ENCODE measurements at regions not wholly inside any gene's neighbourhood (a gene's known extent, or its start where the extent isn't known, plus 50 kb on each side); places are given as distances from the start of the nearest gene placed in this dataset.
"Not testable (repeated sequence)": the region's sequence is repeated elsewhere in the genome, so short reads cannot be mapped to it uniquely, and the experiment has no call there.

GRCh38 chr7:110387689-110388088, 703.2 kb upstream of the LRRN3 start:
- DNase-seq (ENCODE audit: low spot score): no peak

- no peak for DNase-seq (ENCODE audit: low spot score)
These were observed 702.5 kb upstream of the LRRN3 start for GRCh38 chr7:110388457-110388856.

- no peak for DNase-seq (ENCODE audit: low spot score)
These were observed 694.9 kb upstream of the LRRN3 start for GRCh38 chr7:110396021-110396420.

- no peak for DNase-seq (ENCODE audit: low spot score)
These were observed 692.8 kb upstream of the LRRN3 start for GRCh38 chr7:110397927-110398660.

GRCh38 chr7:110399421-110399820, 691.5 kb upstream of the LRRN3 start:
- no peak for DNase-seq (ENCODE audit: low spot score)

- DNase-seq (ENCODE audit: low spot score): no peak
These were observed 690.5 kb upstream of the LRRN3 start for GRCh38 chr7:110400411-110400810.

GRCh38 chr7:110407242-110407641, 683.7 kb upstream of the LRRN3 start:
- no peak for DNase-seq (ENCODE audit: low spot score)

GRCh38 chr7:110407706-110408105, 683.2 kb upstream of the LRRN3 start:
- DNase-seq (ENCODE audit: low spot score): no peak

GRCh38 chr7:110412614-110413013, 678.3 kb upstream of the LRRN3 start:
- DNase-seq (ENCODE audit: low spot score): no peak

GRCh38 chr7:110413038-110413437, 677.9 kb upstream of the LRRN3 start:
- no peak for DNase-seq (ENCODE audit: low spot score)

- DNase-seq (ENCODE audit: low spot score): no peak
These were observed 673.3 kb upstream of the LRRN3 start for GRCh38 chr7:110417611-110418010.

- DNase-seq (ENCODE audit: low spot score): no peak
These were observed 672.2 kb upstream of the LRRN3 start for GRCh38 chr7:110418659-110419280.

GRCh38 chr7:110420788-110421187, 670.1 kb upstream of the LRRN3 start:
- no peak for DNase-seq (ENCODE audit: low spot score)

- no peak for DNase-seq (ENCODE audit: low spot score)
These were observed 669.3 kb upstream of the LRRN3 start for GRCh38 chr7:110421490-110422241.

- no peak for DNase-seq (ENCODE audit: low spot score)
These were observed 658.8 kb upstream of the LRRN3 start for GRCh38 chr7:110432061-110432553.

GRCh38 chr7:110438926-110439325, 652.0 kb upstream of the LRRN3 start:
- not testable (repeated sequence) for DNase-seq (ENCODE audit: low spot score)

- peak; percentile 56 for DNase-seq (ENCODE audit: low spot score)
These were observed 648.5 kb upstream of the LRRN3 start for GRCh38 chr7:110442381-110442837.

- DNase-seq (ENCODE audit: low spot score): no peak
These were observed 644.3 kb upstream of the LRRN3 start for GRCh38 chr7:110446658-110447057.

GRCh38 chr7:110448918-110449317, 642.0 kb upstream of the LRRN3 start:
- DNase-seq (ENCODE audit: low spot score): no peak

GRCh38 chr7:110454713-110455112, 636.2 kb upstream of the LRRN3 start:
- no peak for DNase-seq (ENCODE audit: low spot score)

GRCh38 chr7:110461621-110462020, 629.3 kb upstream of the LRRN3 start:
- DNase-seq (ENCODE audit: low spot score): no peak

GRCh38 chr7:110470420-110470819, 620.5 kb upstream of the LRRN3 start:
- DNase-seq (ENCODE audit: low spot score): no peak

- DNase-seq (ENCODE audit: low spot score): not testable (repeated sequence)
These were observed 618.5 kb upstream of the LRRN3 start for GRCh38 chr7:110472419-110472818.

Measured in HuH-7 (cell line).